HCT116 (cell line): ENCODE measurements at regions not wholly inside any gene's neighbourhood (a gene's known extent, or its start where the extent isn't known, plus 50 kb on each side); places are given as distances from the start of the nearest gene placed in this dataset.

Experiments used
- CBX3 ChIP-seq: IDR thresholded peaks from 2 replicates; pipeline ENCODE4 v1.6.1; 2012; ENCODE audit warnings: low read depth
- EGR1 ChIP-seq: IDR thresholded peaks from 2 replicates; pipeline ENCODE4 v1.6.1; 2012; ENCODE audit warnings: low read depth
- JUND ChIP-seq: IDR thresholded peaks from 2 replicates; pipeline ENCODE4 v1.6.1; 2012
- POLR2A ChIP-seq: IDR thresholded peaks from 2 replicates; pipeline ENCODE4 v1.7.0; 2011; ENCODE audit warnings: borderline replicate concordance; ENCODE audit not compliant: insufficient read depth, insufficient read length; ENCODE audit errors: extremely low read depth
- TF ChIP-seq, protein P1 (sequence below), 3 experiments: fragments of 200-600 bp in 1 of 3; sonication (generic) in 1 of 3; IDR thresholded peaks in 2 of 3; conservative IDR thresholded peaks in 1 of 3; 2 replicates each; pipeline ENCODE4 v1.5.1; 2012 to 2017; ENCODE audit warnings: low read depth in 2 of 3, low read length in 2 of 3, antibody characterized with exemption in 1 of 3, borderline replicate concordance in 1 of 3, control low read depth in 1 of 3, mild to moderate bottlenecking in 1 of 3, mixed read lengths in 1 of 3, mixed run types in 1 of 3, moderate library complexity in 1 of 3; ENCODE audit not compliant: insufficient read depth in 1 of 3

DNA sequence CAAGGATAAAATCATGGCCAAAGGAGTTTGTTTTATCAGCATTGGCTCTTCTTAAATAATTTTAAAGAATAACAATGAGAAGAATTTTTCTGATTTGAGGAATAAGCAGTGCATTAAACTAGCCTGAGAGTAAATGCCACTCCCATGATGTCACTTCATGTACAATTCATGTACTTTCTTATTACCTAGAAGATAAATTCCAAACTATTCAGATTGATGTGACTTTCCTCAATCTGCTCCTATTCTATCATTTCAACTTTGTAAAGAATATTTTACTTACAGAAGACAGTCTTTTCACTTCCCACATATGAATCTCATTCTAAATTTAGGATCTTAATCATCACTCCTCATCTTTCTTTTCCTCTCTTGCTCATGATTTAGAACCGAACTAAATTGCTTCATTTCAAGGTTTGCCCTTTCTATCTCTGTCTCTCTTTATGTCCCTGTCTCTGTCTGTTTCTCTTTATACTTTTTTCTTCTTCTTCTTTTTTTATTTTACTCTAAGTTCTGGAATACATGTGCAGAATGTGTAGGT, 1142.0 kb upstream of the PIK3C3 start:
- TF ChIP-seq, protein P1, sequence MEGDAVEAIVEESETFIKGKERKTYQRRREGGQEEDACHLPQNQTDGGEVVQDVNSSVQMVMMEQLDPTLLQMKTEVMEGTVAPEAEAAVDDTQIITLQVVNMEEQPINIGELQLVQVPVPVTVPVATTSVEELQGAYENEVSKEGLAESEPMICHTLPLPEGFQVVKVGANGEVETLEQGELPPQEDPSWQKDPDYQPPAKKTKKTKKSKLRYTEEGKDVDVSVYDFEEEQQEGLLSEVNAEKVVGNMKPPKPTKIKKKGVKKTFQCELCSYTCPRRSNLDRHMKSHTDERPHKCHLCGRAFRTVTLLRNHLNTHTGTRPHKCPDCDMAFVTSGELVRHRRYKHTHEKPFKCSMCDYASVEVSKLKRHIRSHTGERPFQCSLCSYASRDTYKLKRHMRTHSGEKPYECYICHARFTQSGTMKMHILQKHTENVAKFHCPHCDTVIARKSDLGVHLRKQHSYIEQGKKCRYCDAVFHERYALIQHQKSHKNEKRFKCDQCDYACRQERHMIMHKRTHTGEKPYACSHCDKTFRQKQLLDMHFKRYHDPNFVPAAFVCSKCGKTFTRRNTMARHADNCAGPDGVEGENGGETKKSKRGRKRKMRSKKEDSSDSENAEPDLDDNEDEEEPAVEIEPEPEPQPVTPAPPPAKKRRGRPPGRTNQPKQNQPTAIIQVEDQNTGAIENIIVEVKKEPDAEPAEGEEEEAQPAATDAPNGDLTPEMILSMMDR (IDR thresholded peaks at IDR 0.05 in 2 of 3, conservative IDR thresholded peaks at IDR 0.05 in 1 of 3; ENCODE audit: borderline replicate concordance in 1 of 3, insufficient read depth in 1 of 3, low read depth in 2 of 3, low read length in 2 of 3), result no peak
- no peak for TF ChIP-seq EGR1
- TF ChIP-seq POLR2A, result no peak
- TF ChIP-seq CBX3, result no peak
- no peak for TF ChIP-seq JUND
